H9 (cell line): ENCODE measurements at regions not wholly inside any gene's neighbourhood (a gene's known extent, or its start where the extent isn't known, plus 50 kb on each side); places are given as distances from the start of the nearest gene placed in this dataset.

Source experiments
- DNase-seq: peaks from one replicate; pipeline ENCODE4 v3.0.0-alpha.2; 2017
- H2AFZ ChIP-seq: one replicate; pipeline ENCODE4 v1.6.1; 2013; ENCODE audit warnings: mild to moderate bottlenecking, low read length, control low read depth, moderate library complexity
- H2AK5ac ChIP-seq: 2 replicates; pipeline ENCODE4 v1.6.1; 2013; ENCODE audit warnings: low read length, control low read depth, mixed read lengths; ENCODE audit not compliant: insufficient read length
- H2BK120ac ChIP-seq: one replicate; pipeline ENCODE4 v1.6.1; 2013; ENCODE audit warnings: low read depth, mild to moderate bottlenecking, low read length, control low read depth, inconsistent platforms; ENCODE audit not compliant: poor library complexity, severe bottlenecking
- H2BK12ac ChIP-seq: 2 replicates; pipeline ENCODE4 v1.6.1; 2013; ENCODE audit warnings: low read length, control low read depth, mixed read lengths, low read depth; ENCODE audit not compliant: insufficient read length
- H2BK15ac ChIP-seq: 2 replicates; pipeline ENCODE4 v1.6.1; 2013; ENCODE audit warnings: low read depth, low read length, control low read depth
- H2BK20ac ChIP-seq: one replicate; pipeline ENCODE4 v1.6.1; 2013; ENCODE audit warnings: low read depth, mild to moderate bottlenecking, low read length, control low read depth, inconsistent platforms; ENCODE audit not compliant: poor library complexity, severe bottlenecking
- H2BK5ac ChIP-seq: 2 replicates; pipeline ENCODE4 v1.6.1; 2013; ENCODE audit warnings: low read length, control low read depth, mixed read lengths; ENCODE audit not compliant: insufficient read length
- H3K14ac ChIP-seq: 2 replicates; pipeline ENCODE4 v1.6.1; 2013; ENCODE audit warnings: low read length, control low read depth; ENCODE audit not compliant: insufficient read depth
- H3K18ac ChIP-seq: 2 replicates; pipeline ENCODE4 v1.6.1; 2013; ENCODE audit warnings: low read depth, mild to moderate bottlenecking, mixed read lengths, low read length, control low read depth; ENCODE audit not compliant: insufficient read length
- H3K23ac ChIP-seq: 2 replicates; pipeline ENCODE4 v1.6.1; 2013; ENCODE audit warnings: low read length, control low read depth, mixed read lengths, low read depth; ENCODE audit not compliant: insufficient read length
- H3K23me2 ChIP-seq: 2 replicates; pipeline ENCODE4 v1.6.1; 2013; ENCODE audit warnings: low read depth, mild to moderate bottlenecking, mixed read lengths, low read length, control low read depth; ENCODE audit not compliant: insufficient read length, poor library complexity, severe bottlenecking
- H3K27ac ChIP-seq: 2 replicates; pipeline ENCODE4 v1.5.1; 2013; ENCODE audit warnings: low read length, control low read depth, mixed read lengths, low read depth; ENCODE audit not compliant: insufficient read length
- H3K27me3 ChIP-seq: 2 replicates; pipeline ENCODE4 v1.6.1; 2013; ENCODE audit warnings: low read length, control low read depth, inconsistent platforms; ENCODE audit not compliant: insufficient read depth
- H3K4ac ChIP-seq: 2 replicates; pipeline ENCODE4 v1.6.1; 2013; ENCODE audit warnings: low read depth, mild to moderate bottlenecking, control low read depth, inconsistent platforms, low read length, moderate library complexity
- H3K4me1 ChIP-seq: 2 replicates; pipeline ENCODE4 v1.6.1; 2013; ENCODE audit warnings: low read length, control low read depth, inconsistent platforms; ENCODE audit not compliant: insufficient read depth
- H3K4me2 ChIP-seq: 2 replicates; pipeline ENCODE4 v1.6.1; 2013; ENCODE audit warnings: low read length, control low read depth, mixed read lengths; ENCODE audit not compliant: insufficient read length, insufficient read depth
- H3K56ac ChIP-seq: 2 replicates; pipeline ENCODE4 v1.6.1; 2013; ENCODE audit warnings: low read depth, mild to moderate bottlenecking, mixed read lengths, low read length, control low read depth; ENCODE audit not compliant: insufficient read length
- H3K79me1 ChIP-seq: 2 replicates; pipeline ENCODE4 v1.6.1; 2013; ENCODE audit warnings: low read depth, mild to moderate bottlenecking, moderate library complexity, low read length, control low read depth, inconsistent platforms; ENCODE audit not compliant: insufficient read depth, poor library complexity, severe bottlenecking
- H3K79me2 ChIP-seq: 2 replicates; pipeline ENCODE4 v1.6.1; 2013; ENCODE audit warnings: low read length, control low read depth, inconsistent platforms; ENCODE audit not compliant: insufficient read depth
- H3K9ac ChIP-seq: 2 replicates; pipeline ENCODE4 v1.6.1; 2013; ENCODE audit warnings: low read length, control low read depth, mixed read lengths; ENCODE audit not compliant: insufficient read length; ENCODE audit errors: extremely low read depth
- H3K9me3 ChIP-seq: one replicate; pipeline ENCODE4 v1.6.1; 2013; ENCODE audit warnings: low read depth, low read length, inconsistent platforms; ENCODE audit not compliant: control insufficient read depth
- H3T11ph ChIP-seq: one replicate; pipeline ENCODE4 v1.6.1; 2013; ENCODE audit warnings: mild to moderate bottlenecking, low read length, control low read depth, inconsistent platforms
- H4K20me1 ChIP-seq: one replicate; pipeline ENCODE4 v1.6.1; 2013; ENCODE audit not compliant: control insufficient read depth, insufficient read length, insufficient read depth
- H4K5ac ChIP-seq: 2 replicates; pipeline ENCODE4 v1.6.1; 2013; ENCODE audit warnings: low read depth, mild to moderate bottlenecking, mixed read lengths, low read length, control low read depth; ENCODE audit not compliant: insufficient read length
- H4K8ac ChIP-seq: replicated peaks from 2 replicates; pipeline ENCODE4 v1.6.1; 2013; ENCODE audit warnings: low read length, control low read depth, mixed read lengths, low read depth; ENCODE audit not compliant: insufficient read length
- H4K91ac ChIP-seq: 2 replicates; pipeline ENCODE4 v1.6.1; 2013; ENCODE audit warnings: low read depth, mild to moderate bottlenecking, moderate library complexity, mixed read lengths, low read length, control low read depth; ENCODE audit not compliant: insufficient read length
- H3K27ac Mint-ChIP-seq, 3 experiments: 2 replicates in 2 of 3; 3 replicates in 1 of 3; pipeline ENCODE4 v1.8.0; 2020 to 2021; ENCODE audit warnings: mixed read lengths in 3 of 3, mild to moderate bottlenecking in 1 of 3, moderate library complexity in 1 of 3
- H3K27me3 Mint-ChIP-seq: 2 replicates; pipeline ENCODE4 v1.8.0; 2021; ENCODE audit warnings: low read depth, mild to moderate bottlenecking, moderate library complexity, mixed read lengths
- H3K36me3 Mint-ChIP-seq, 3 experiments: 2 replicates in 2 of 3; 3 replicates in 1 of 3; pipeline ENCODE4 v1.8.0; 2020 to 2021; ENCODE audit warnings: low read depth in 3 of 3, mixed read lengths in 3 of 3; ENCODE audit not compliant: insufficient read depth in 1 of 3
- H3K4me1 Mint-ChIP-seq, 2 experiments: 2 replicates each; pipeline ENCODE4 v1.8.0; 2020; ENCODE audit warnings: mixed read lengths in 2 of 2
- H3K4me3 Mint-ChIP-seq, 2 experiments: 2 replicates in 1 of 2; 3 replicates in 1 of 2; pipeline ENCODE4 v1.8.0; 2020 to 2021; ENCODE audit warnings: mild to moderate bottlenecking in 2 of 2, mixed read lengths in 2 of 2, moderate library complexity in 1 of 2
- H3K9me3 Mint-ChIP-seq, 2 experiments: 2 replicates in 1 of 2; 3 replicates in 1 of 2; pipeline ENCODE4 v1.8.0; 2020; ENCODE audit warnings: mild to moderate bottlenecking in 2 of 2, mixed read lengths in 2 of 2, moderate library complexity in 1 of 2
- WGBS: extraction: QIAGEN DNeasy Blood & Tissue Kit; methylation state at CpG from one replicate; pipeline ENCODE4 v1.1.7; 2013; ENCODE audit warnings: missing lambda C conversion rate, low lambda C conversion rate, mixed read lengths; ENCODE audit not compliant: insufficient read length; ENCODE audit errors: extremely low coverage; 5-methylcytosine and 5-hydroxymethylcytosine counted together
- TF ChIP-seq, protein P1 (sequence below): fragments of 200-600 bp; sonication (generic); conservative IDR thresholded peaks from 3 replicates; pipeline ENCODE4 v1.8.0; 2021; ENCODE audit warnings: antibody characterized with exemption, mild to moderate bottlenecking

- no peak overlapping the region for H3K27ac ChIP-seq
- H3K14ac ChIP-seq: no peak overlapping the region
- no peaks in the 10 kb centered on the region for H3K27me3 ChIP-seq
- H2BK20ac ChIP-seq: no peak overlapping the region
- H3K4me1 ChIP-seq: peaks cover 5% of the 10 kb centered on the region; the same call in 1 of the 2 replicates
- H3K4ac ChIP-seq: no peak overlapping the region
- no peak overlapping the region for H2BK12ac ChIP-seq
- Mint-ChIP-seq H3K4me1 (peaks cover 37 to 38% of the 10 kb centered on the region in 2 experiments), H3K9me3 (peaks cover 2 to 3% of the 10 kb centered on the region in 2 experiments; a peak in 1 of 5 replicates), H3K27me3 (peaks cover 7% of the 10 kb centered on the region; the same call in 1 of the 2 replicates), H3K36me3 (peaks cover 0 to 2% (median 0%) of the 10 kb centered on the region in 3 experiments; a peak in 1 of 7 replicates), H3K27ac (no peak overlapping the region), H3K4me3 (no peak overlapping the region)
- no peaks in the 10 kb centered on the region for H3K23me2 ChIP-seq
- no peak overlapping the region for H4K91ac ChIP-seq
- no peak overlapping the region for H3T11ph ChIP-seq
- no peak overlapping the region for H4K8ac ChIP-seq
- TF ChIP-seq, protein P1, sequence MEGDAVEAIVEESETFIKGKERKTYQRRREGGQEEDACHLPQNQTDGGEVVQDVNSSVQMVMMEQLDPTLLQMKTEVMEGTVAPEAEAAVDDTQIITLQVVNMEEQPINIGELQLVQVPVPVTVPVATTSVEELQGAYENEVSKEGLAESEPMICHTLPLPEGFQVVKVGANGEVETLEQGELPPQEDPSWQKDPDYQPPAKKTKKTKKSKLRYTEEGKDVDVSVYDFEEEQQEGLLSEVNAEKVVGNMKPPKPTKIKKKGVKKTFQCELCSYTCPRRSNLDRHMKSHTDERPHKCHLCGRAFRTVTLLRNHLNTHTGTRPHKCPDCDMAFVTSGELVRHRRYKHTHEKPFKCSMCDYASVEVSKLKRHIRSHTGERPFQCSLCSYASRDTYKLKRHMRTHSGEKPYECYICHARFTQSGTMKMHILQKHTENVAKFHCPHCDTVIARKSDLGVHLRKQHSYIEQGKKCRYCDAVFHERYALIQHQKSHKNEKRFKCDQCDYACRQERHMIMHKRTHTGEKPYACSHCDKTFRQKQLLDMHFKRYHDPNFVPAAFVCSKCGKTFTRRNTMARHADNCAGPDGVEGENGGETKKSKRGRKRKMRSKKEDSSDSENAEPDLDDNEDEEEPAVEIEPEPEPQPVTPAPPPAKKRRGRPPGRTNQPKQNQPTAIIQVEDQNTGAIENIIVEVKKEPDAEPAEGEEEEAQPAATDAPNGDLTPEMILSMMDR: no peak
- H3K9ac ChIP-seq: no peak overlapping the region
- whole genome bisulfite sequencing: no CpG with 5 or more reads among the region's 2 CpGs
- H4K5ac ChIP-seq: no peak overlapping the region
- no peak overlapping the region for H2BK120ac ChIP-seq
- H2BK15ac ChIP-seq: no peak overlapping the region
- H3K56ac ChIP-seq: no peak overlapping the region
- no peaks in the 10 kb centered on the region for H3K9me3 ChIP-seq
- H3K18ac ChIP-seq: no peak overlapping the region
- H2BK5ac ChIP-seq: no peak overlapping the region
- H3K79me1 ChIP-seq: no peaks in the 10 kb centered on the region
- no peak for DNase-seq
- no peak overlapping the region for H2AFZ ChIP-seq
- H2AK5ac ChIP-seq: no peak overlapping the region
- no peaks in the 10 kb centered on the region for H3K79me2 ChIP-seq
- no peak overlapping the region for H3K4me2 ChIP-seq
- no peak overlapping the region for H3K23ac ChIP-seq
- peaks cover 3% of the 10 kb centered on the region for H4K20me1 ChIP-seq
Measured at GRCh38 chr17:33925649-33926048, 329.4 kb upstream of the CCL2 start.
